DMS53 (cell line): ENCODE measurements at regions not wholly inside any gene's neighbourhood (a gene's known extent, or its start where the extent isn't known, plus 50 kb on each side); places are given as distances from the start of the nearest gene placed in this dataset.

Source experiments
- DNase-seq: peaks from one replicate; lab custom pipeline; 2025; lab: John Stamatoyannopoulos, UW

DNA sequence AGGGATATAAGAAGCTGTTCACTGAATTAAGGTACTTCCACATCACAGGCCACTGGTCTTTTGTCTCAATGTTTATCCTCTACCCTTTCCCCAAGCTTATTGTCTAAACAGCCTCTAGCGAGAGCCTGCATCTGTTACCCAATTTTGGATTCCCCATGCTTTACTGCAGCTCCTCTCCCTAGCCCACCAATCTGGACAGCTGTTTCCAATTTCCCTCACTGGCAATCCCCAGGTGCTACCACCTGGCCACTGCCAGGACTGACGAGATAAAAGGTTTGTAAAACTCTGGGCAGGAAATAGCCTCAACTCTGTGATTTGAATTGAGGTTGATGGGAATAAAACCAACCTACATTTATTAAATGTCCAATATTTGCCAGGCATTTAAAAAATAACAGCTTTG lies 58.0 kb upstream of the TEX9 start:
- no peak for DNase-seq

DNA sequence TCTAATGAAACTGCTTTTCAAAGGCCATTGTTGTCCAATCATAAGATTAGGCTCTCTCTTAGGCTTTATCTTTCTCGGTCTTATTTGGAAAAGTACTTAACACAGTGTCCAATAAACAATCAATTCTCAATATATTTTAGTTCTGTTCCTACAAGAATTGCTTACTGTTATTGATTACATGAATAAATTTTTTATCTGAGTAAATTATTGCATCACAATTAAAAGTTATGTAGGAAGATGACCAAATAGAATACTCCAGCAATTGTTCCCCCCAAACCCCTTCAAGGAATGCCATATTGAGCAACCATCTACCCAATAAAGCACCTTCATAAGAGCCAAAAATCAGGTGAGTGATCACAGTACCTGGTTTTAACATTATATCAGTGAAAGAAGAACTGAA lies 55.0 kb upstream of the RFX7 start:
- no peak for DNase-seq

DNA sequence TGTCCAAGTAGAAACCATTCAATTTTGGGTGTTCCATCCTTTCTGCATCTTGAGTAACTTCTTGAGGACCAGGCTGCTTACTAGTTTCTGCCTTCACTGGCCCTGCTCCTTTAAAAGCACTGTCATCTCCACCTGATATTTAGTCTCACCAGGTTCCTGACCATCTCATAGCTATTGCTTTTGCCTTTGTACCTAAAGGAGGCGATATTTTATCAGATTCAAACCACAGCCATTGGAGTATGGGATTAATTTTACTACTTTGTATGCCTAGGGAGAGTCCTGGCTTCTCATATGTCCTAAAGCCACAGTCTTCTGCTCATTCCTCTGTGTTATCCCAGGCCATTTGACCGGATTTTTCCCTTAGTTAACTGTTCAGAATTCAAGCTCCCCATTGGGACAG lies 51.8 kb upstream of the RFX7 start:
- peak; percentile 2 for DNase-seq

DNA sequence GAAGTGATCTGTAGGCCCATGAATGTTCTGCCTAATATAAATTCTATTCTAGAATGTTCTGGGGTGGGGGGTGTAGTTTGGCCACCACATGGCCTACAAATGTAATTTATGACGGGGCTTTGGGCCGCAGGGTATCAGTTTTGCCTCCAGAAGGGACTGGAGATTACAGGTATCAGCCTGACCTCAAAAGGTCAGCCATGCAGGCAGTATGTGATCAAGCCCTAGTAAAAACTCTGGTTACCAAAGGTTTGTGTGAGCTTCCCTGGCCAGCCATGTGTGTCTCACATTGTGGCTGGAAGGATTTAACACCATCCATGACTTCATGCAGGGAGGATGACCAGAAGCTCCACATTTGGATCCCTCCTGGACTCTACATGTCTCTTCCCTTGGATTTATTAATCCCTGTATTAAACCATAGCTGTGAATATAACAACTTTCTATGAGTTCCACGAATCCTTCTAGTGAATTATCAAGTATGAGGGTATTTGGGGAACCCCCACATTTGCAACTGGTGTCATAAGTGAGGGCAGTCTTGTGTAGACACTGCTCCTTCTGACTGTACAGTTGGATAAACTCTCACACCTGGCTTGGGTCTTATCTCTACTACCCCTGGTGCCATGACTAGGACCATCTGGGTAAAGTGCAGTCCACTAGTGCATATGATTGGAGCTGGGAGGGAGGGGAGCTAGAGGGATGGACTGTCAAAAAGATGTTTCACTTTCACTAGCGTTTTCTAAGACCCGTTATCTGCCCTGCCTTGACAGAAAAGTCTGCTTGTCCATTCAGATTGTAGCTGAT lies 50.0 kb upstream of the RFX7 start:
- DNase-seq, result no peak
